Tibial nerve (tissue), 4 donors: ENCODE measurements at regions not wholly inside any gene's neighbourhood (a gene's known extent, or its start where the extent isn't known, plus 50 kb on each side); places are given as distances from the start of the nearest gene placed in this dataset.

Experiments used
- DNase-seq, 2 donors: peaks; one replicate each; pipeline ENCODE4 v3.0.0-alpha.2; 2019; ENCODE audit warnings: low spot score in 2 of 2
- H3K27ac ChIP-seq, 4 donors: fragments of 200-600 bp; sonication (generic) in 3 of 4; one replicate each; pipeline ENCODE4 v1.5.1; 2017 to 2019; ENCODE audit warnings: mild to moderate bottlenecking in 1 of 4
- H3K27me3 ChIP-seq, 2 donors: fragments of 200-600 bp; sonication (generic) in 1 of 2; one replicate each; pipeline versions ENCODE4 v1.5.1 to v1.6.0; 2017 to 2019
- H3K36me3 ChIP-seq, 3 donors: fragments of 200-600 bp; sonication (generic); one replicate each; pipeline ENCODE4 v1.5.1; 2018 to 2019
- H3K4me1 ChIP-seq, 4 donors: fragments of 200-600 bp; sonication (generic) in 3 of 4; one replicate each; pipeline ENCODE4 v1.5.1; 2017 to 2019
- H3K4me3 ChIP-seq, 4 donors: fragments of 200-600 bp; sonication (generic) in 3 of 4; one replicate each; pipeline ENCODE4 v1.5.1; 2017 to 2019; ENCODE audit warnings: mild to moderate bottlenecking in 1 of 4, moderate library complexity in 1 of 4
- H3K9me3 ChIP-seq, 4 donors: fragments of 200-600 bp; sonication (generic) in 3 of 4; one replicate each; pipeline ENCODE4 v1.5.1; 2017 to 2019
- CTCF ChIP-seq, 5 experiments: fragments of 200-600 bp in 3 of 5; fragments of 450-650 bp in 2 of 5; sonication (generic) in 3 of 5; IDR thresholded peaks; one replicate each; pipeline ENCODE4 v1.5.1; 2016 to 2019; ENCODE audit warnings: antibody characterized with exemption in 5 of 5, mild to moderate bottlenecking in 3 of 5, moderate library complexity in 2 of 5
- EP300 ChIP-seq, 2 donors: sonication (generic); formaldehyde crosslinking; IDR thresholded peaks; one replicate each; pipeline ENCODE4 v1.6.1; 2017; ENCODE audit warnings: antibody characterized with exemption in 2 of 2, mild to moderate bottlenecking in 1 of 2
- POLR2A ChIP-seq, 2 donors: fragments of 450-650 bp; IDR thresholded peaks; one replicate each; pipeline ENCODE4 v1.6.1; 2017; ENCODE audit warnings: antibody characterized with exemption in 2 of 2, mild to moderate bottlenecking in 2 of 2, moderate library complexity in 2 of 2
- WGBS, 2 donors: methylation state at CpG; one replicate each; pipeline ENCODE4 v1.1.5; 2018; 5-methylcytosine and 5-hydroxymethylcytosine counted together

- no peaks in the 10 kb centered on the region for H3K36me3 ChIP-seq
- no peak for TF ChIP-seq CTCF (IDR thresholded peaks at IDR 0.05)
- no peak overlapping the region for H3K27ac ChIP-seq
- WGBS, 2 donors: 100% methylated on average over 1 of the region's 1 CpG
- H3K4me1 ChIP-seq: no peaks in the 10 kb centered on the region
- H3K9me3 ChIP-seq: no peaks in the 10 kb centered on the region
- no peak overlapping the region for H3K4me3 ChIP-seq
- H3K27me3 ChIP-seq: no peaks in the 10 kb centered on the region
- DNase-seq: no peak
These were observed 126.0 kb upstream of the ATP2B1 start for GRCh38 chr12:89834676-89835075.

GRCh38 chr12:89833337-89834252, 125.0 kb upstream of the ATP2B1 start:
- H3K27me3 ChIP-seq: no peaks in the 10 kb centered on the region
- H3K9me3 ChIP-seq: no peaks in the 10 kb centered on the region
- no peaks in the 10 kb centered on the region for H3K36me3 ChIP-seq
- no peaks in the 10 kb centered on the region for H3K4me1 ChIP-seq
- no peak for DNase-seq
- 90 to 93% methylated on average over 1 of the region's 1 CpG for WGBS, 2 donors
- no peak overlapping the region for H3K27ac ChIP-seq
- no peak for TF ChIP-seq EP300 (IDR thresholded peaks at IDR 0.05)
- no peak for TF ChIP-seq CTCF (IDR thresholded peaks at IDR 0.05)
- no peak for TF ChIP-seq POLR2A (IDR thresholded peaks at IDR 0.05)
- no peak overlapping the region for H3K4me3 ChIP-seq

- no peak overlapping the region for H3K27ac ChIP-seq
- no peaks in the 10 kb centered on the region for H3K36me3 ChIP-seq
- no peaks in the 10 kb centered on the region for H3K9me3 ChIP-seq
- no peak overlapping the region for H3K4me3 ChIP-seq
- no peaks in the 10 kb centered on the region for H3K27me3 ChIP-seq
- DNase-seq: no peak
- 87 to 89% methylated on average over 2 of the region's 2 CpGs for WGBS, 2 donors
- no peak for TF ChIP-seq POLR2A (IDR thresholded peaks at IDR 0.05)
- TF ChIP-seq CTCF (IDR thresholded peaks at IDR 0.05): no peak
- no peak for TF ChIP-seq EP300 (IDR thresholded peaks at IDR 0.05)
- H3K4me1 ChIP-seq: no peaks in the 10 kb centered on the region
These were observed 123.7 kb upstream of the ATP2B1 start for GRCh38 chr12:89832336-89832735.

- no peak overlapping the region for H3K27ac ChIP-seq
- 73% methylated on average over 5 of the region's 5 CpGs for WGBS, 2 donors
These were observed 122.9 kb upstream of the ATP2B1 start for GRCh38 chr12:89831310-89832095.

More at GRCh38 chr12:89831310-89832095, 122.9 kb upstream of the ATP2B1 start:
- no peak for DNase-seq
- Histone ChIP-seq H3K36me3 (no peaks in the 10 kb centered on the region), H3K9me3 (no peaks in the 10 kb centered on the region), H3K4me1 (no peaks in the 10 kb centered on the region), H3K27me3 (no peaks in the 10 kb centered on the region), H3K4me3 (no peak overlapping the region)
- no peak for TF ChIP-seq POLR2A (IDR thresholded peaks at IDR 0.05)
- TF ChIP-seq CTCF (IDR thresholded peaks at IDR 0.05): no peak
- no peak for TF ChIP-seq EP300 (IDR thresholded peaks at IDR 0.05)
